ENCODE measurements at regions not wholly inside any gene's neighbourhood (a gene's known extent, or its start where the extent isn't known, plus 50 kb on each side); places are given as distances from the start of the nearest gene placed in this dataset.

- no peaks in the 10 kb centered on the region for H3K4me1 ChIP-seq (ENCODE audit: control insufficient read depth in 1 of 2, insufficient read depth in 1 of 2, low read depth in 1 of 2, low read length in 1 of 2)
- TF ChIP-seq CTCF (IDR thresholded peaks at IDR 0.05) = no peak
- H3K4me3 ChIP-seq (ENCODE audit: low read depth in 1 of 2, low read length in 1 of 2) = no peak overlapping the region
- H3K36me3 ChIP-seq = no peaks in the 10 kb centered on the region
- no peak overlapping the region for H3K27ac ChIP-seq
- H3K9me3 ChIP-seq = no peaks in the 10 kb centered on the region
- H3K27me3 ChIP-seq = no peaks in the 10 kb centered on the region
Observed at GRCh38 chr1:190540366-190540765, 62.7 kb upstream of the BRINP3 start.

GRCh38 chr1:190551638-190552037 is 74.0 kb upstream of the BRINP3 start:
- no peaks in the 10 kb centered on the region for H3K9me3 ChIP-seq
- TF ChIP-seq CTCF (IDR thresholded peaks at IDR 0.05) = no peak
- H3K27me3 ChIP-seq = no peaks in the 10 kb centered on the region
- no peak overlapping the region for H3K27ac ChIP-seq
- H3K36me3 ChIP-seq = no peaks in the 10 kb centered on the region
- H3K4me3 ChIP-seq (ENCODE audit: low read depth in 1 of 2, low read length in 1 of 2) = no peak overlapping the region
- H3K4me1 ChIP-seq (ENCODE audit: control insufficient read depth in 1 of 2, insufficient read depth in 1 of 2, low read depth in 1 of 2, low read length in 1 of 2) = no peaks in the 10 kb centered on the region

- Histone ChIP-seq H3K27ac (no peak overlapping the region), H3K27me3 (no peaks in the 10 kb centered on the region), H3K9me3 (no peaks in the 10 kb centered on the region), H3K4me1 (ENCODE audit: control insufficient read depth in 1 of 2, insufficient read depth in 1 of 2, low read depth in 1 of 2, low read length in 1 of 2) (no peaks in the 10 kb centered on the region), H3K36me3 (no peaks in the 10 kb centered on the region), H3K4me3 (ENCODE audit: low read depth in 1 of 2, low read length in 1 of 2) (no peak overlapping the region)
- TF ChIP-seq CTCF (IDR thresholded peaks at IDR 0.05) = no peak
Observed at GRCh38 chr1:190560161-190560681, 82.6 kb upstream of the BRINP3 start.

- H3K27ac ChIP-seq = no peak overlapping the region
- no peak overlapping the region for H3K4me3 ChIP-seq (ENCODE audit: low read depth in 1 of 2, low read length in 1 of 2)
Observed at GRCh38 chr1:190563230-190563629, 85.6 kb upstream of the BRINP3 start.

GRCh38 chr1:190564117-190564516 is 86.5 kb upstream of the BRINP3 start:
- Histone ChIP-seq H3K27me3 (no peaks in the 10 kb centered on the region), H3K4me3 (ENCODE audit: low read depth in 1 of 2, low read length in 1 of 2) (no peak overlapping the region), H3K4me1 (ENCODE audit: control insufficient read depth in 1 of 2, insufficient read depth in 1 of 2, low read depth in 1 of 2, low read length in 1 of 2) (no peaks in the 10 kb centered on the region), H3K27ac (no peak overlapping the region), H3K36me3 (no peaks in the 10 kb centered on the region), H3K9me3 (no peaks in the 10 kb centered on the region)
- no peak for TF ChIP-seq CTCF (IDR thresholded peaks at IDR 0.05)

More at GRCh38 chr1:190563230-190563629, 85.6 kb upstream of the BRINP3 start:
- Histone ChIP-seq H3K9me3 (no peaks in the 10 kb centered on the region), H3K4me1 (ENCODE audit: control insufficient read depth in 1 of 2, insufficient read depth in 1 of 2, low read depth in 1 of 2, low read length in 1 of 2) (no peaks in the 10 kb centered on the region), H3K36me3 (no peaks in the 10 kb centered on the region), H3K27me3 (no peaks in the 10 kb centered on the region)
- TF ChIP-seq CTCF (IDR thresholded peaks at IDR 0.05) = no peak

GRCh38 chr1:190578017-190578416 is 100.4 kb upstream of the BRINP3 start:
- Histone ChIP-seq H3K27ac (no peak overlapping the region), H3K27me3 (no peaks in the 10 kb centered on the region), H3K4me1 (ENCODE audit: control insufficient read depth in 1 of 2, insufficient read depth in 1 of 2, low read depth in 1 of 2, low read length in 1 of 2) (no peaks in the 10 kb centered on the region), H3K36me3 (no peaks in the 10 kb centered on the region), H3K9me3 (no peaks in the 10 kb centered on the region), H3K4me3 (ENCODE audit: low read depth in 1 of 2, low read length in 1 of 2) (no peak overlapping the region)
- no peak for TF ChIP-seq CTCF (IDR thresholded peaks at IDR 0.05)

Data from neutrophil (primary cell).